ENCODE measurements at regions not wholly inside any gene's neighbourhood (a gene's known extent, or its start where the extent isn't known, plus 50 kb on each side); places are given as distances from the start of the nearest gene placed in this dataset.
A peak's percentile ranks its signal among the peaks of the same experiment; 100 is the strongest.

DNA sequence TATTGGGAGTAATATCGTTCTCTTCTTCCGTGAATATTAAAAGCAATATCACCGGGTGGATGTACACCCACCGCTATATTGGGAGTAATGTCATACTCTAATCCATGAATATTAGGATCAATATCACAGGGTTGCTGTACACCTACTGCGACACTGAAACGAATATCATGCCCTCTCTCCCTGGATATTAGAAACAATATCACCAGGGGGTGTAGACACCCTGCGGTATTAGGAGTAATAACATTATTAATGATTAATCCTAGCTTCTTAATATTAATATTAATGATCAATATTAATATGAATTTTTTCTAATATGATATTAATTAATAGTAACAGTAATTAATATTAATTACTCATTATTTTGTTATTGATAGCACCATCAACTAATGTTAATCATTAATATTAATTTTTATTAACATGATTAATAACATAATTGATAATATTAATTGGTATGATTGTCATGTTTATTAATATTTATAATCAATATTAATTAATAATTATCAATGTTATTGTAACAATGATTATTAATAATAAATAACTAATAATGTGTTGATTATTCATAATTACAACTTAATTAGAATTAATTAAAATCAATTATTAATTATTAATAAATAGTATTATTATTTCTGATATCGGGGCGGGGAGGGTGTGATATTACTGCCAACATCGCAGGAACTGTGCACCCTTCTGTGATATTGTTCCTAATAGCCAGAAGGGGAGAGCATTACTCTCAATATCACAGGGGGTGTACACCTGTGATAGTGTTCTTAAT lies 121.3 kb upstream of the C1GALT1 start:
- no peak for DNase-seq

DNA sequence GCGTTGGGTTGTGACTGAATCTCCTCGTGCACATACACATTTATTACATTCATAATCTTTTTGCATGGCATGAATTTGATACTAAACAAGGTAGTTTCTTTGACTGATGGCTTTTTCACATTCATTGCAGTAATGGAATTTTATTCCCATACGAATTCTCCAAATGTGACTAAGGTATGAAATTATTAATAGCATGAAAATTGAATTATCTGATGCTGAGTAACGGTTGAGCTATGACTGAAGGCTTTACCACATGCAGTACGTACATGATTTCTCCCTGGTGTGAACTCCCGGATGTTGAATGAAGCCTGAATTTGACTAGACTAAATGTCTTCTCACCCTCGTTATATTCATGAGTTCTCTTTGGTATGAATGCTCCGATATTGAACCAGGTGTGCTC lies 104.4 kb upstream of the C1GALT1 start:
- DNase-seq, result no peak

DNA sequence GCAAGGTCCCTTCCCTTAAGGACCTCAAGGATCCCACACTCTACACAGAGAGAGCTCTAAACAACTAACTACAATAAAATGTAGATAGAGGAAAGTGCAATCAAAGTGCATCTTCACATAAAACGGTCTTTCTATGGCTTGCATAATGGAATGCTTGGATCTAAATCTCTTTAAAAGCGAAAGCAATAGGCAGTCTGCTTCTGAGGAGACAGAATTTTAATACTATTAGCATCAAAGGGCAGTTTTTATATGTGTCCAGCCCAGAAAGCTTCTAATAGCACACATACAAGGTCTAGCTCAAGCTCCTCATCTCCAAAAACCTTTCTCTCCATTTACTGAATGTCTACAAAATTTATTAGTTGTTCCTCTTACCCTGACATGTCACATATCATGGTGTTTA lies 101.5 kb upstream of the C1GALT1 start:
- DNase-seq, result no peak

DNA sequence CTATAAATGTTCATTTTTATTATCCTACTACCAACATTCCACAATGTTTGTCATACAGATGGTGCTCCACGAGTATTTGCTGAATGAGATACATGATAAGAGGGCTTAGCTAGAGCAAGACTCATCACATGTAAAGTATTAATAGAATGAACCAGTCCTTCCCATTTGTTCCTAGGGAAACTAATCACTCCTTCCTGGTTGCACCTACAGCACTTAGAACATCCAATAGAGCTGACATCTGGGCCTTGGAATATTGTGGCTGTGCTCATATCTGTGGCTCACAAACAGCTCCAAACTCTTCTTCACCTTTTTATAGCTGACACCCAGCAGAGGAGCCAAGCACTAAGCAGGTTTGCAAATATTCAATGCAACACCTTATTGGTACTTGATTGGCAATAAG lies 91.9 kb upstream of the C1GALT1 start:
- DNase-seq, result no peak

DNA sequence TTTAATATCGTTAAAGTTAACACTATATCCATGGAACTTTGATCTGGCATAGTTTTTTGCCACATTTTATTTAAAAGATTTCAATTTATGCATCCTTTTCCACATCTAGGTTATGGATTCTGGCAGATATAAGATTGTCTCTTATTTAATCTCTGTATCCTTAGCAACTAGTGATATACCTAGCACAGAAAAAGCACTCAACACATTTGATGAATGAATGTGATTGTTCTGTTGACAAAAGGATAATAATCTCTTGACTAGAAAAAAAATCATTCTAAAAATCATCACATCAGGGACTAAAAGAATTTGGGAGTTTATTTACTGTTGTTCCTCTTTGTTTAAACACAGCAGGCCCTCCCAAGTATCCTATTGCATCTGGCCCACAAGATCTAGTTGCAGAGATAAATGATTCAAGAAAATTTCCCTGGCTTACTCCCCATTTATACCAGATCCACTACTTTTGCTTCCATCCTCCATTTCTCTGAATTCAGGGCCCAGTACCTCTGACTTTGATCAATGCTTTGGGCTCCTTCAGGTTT lies 84.0 kb upstream of the C1GALT1 start:
- no peak for DNase-seq

DNA sequence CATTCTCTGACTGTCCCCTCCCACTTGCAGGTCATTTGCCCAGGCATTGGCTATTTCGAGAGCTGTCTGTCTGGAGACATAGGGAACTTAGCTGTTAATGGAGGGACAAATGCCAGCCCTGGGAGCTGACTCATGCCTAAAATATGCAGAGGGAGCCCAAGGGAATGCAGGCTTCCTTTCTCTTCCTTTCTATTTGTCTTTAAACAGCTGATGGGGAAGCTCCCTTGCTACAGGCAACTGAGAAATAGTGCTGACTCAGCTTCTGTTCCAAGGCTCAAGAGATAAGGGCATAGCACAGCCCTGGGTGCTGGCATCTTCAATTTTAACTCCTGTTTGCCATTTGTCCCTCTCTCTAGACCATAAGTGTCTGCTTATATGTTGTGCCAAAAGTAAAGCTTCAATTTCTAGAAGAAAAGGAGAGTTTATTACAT lies 82.7 kb upstream of the C1GALT1 start:
- DNase-seq, result peak; percentile 29

DNA sequence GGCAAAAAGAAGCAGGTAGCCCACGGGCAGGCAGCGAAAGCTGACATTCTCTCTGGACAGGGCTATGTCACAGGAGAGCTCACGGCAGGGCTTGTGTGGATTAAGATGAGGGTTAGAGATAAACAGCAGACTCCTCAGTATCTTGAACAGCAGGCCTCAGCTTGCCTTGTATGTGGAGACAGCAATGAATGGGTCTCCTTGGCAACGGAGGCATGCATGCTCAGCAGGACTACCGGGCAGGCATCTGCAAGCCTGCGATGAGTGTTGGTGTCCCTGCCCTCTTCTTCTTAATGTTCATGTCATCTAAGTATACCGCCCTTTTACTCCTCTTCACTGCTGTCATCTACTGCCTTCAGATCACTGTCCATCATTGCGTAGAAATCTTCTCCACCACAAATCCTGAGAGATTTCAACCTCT lies 81.9 kb upstream of the C1GALT1 start:
- peak; percentile 85 for DNase-seq

DNA sequence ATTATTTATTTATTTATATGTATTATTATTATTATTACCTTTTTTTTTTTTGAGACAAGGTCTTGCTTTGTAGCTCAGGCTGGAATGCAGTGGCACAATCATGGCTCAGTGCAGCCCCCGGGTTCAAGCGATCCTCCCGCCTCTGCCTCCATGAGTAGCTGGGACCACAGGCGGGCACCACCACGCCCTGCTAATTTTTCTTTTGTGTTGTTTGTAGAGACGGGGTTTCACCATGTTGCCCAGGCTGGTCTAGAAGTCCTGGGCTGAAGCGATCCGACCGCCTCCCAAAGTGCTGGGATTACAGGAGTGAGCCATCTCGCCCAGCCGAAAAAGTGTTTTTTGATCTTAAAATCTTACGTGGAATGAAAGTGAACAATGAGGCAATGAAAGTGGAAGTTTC lies 79.4 kb upstream of the C1GALT1 start:
- no peak for DNase-seq

DNA sequence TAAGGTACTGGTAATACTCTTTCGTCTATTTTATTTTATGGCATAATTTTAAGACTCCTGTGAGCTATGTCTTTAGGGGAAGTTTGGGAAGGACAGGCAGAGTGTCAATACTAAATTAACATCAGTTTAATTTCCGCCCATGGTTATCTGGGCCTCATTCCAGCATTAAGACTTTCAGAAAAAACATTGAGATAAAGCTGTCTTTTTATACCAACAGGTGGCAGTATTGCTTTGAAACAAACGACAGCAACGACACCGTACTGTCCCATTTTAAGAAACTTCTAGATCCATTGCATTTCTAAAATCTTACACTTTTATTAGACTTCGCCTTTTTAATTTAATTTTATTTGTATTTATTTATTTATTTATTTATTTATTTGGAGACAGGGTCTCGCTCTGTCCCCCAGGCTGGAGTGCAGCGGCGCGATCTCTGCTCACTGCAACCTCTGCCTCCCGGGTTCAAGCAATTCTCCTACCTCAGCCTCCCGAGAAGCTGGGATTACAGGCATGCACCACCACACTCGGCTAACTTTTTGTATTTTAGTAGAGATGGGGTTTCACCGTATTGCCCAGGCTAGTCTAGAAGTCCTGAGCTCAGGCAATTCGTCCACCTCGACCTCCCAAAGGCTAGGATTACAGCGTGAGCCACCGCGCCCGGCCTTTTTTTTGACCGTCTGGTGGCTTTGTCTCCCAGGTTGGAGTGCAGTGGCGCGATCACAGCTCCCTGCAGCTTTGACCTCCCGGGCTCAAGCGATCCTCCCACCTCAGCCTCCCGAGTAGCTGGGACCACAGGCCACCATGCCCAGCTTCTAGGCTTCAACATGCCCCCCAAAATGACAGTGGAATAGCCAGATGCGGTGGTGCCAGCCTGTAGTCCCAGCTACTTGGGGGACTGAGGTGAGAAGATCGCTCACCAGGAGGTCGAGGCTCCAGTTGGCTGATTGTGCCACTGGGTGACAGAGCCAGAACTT lies 78.7 kb upstream of the C1GALT1 start:
- peak; percentile 59 for DNase-seq

DNA sequence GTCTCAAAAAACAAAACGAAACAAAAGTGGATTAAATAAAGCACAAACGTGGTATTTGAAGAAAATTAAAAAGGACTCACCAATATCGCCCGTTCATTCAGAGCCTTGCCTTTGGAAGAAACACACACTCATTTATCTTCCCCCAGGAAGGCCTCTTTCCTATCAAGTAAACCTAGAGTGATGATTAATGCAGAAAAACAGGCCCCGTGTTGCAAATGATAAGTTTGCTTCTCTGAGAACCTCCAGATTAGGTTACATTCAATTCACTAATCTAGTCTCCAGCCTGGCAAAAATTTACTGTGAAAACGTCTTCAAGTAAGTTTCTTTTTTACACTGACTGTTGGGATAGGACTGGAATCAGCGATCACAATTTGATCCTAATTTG lies 78.0 kb upstream of the C1GALT1 start:
- DNase-seq, result no peak

DNA sequence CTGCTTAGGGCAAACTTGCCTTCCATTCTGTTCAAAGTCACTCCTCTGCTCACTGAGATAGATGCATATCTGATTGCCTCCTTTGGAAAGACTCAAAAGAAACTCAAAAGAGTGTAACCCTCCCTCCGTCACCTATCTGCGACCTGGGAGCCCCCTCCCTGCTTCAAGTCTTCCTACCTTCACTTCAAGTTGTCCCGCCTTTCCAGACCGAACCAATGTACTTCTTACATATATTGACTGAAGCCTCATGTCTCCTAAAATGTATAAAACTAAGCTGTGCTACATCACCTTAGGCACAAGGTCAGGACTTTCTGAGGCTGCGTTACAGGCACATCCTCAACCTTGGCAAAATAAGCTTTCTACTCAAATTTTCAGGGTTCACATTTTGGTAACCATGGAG lies 77.4 kb upstream of the C1GALT1 start:
- DNase-seq, result no peak

DNA sequence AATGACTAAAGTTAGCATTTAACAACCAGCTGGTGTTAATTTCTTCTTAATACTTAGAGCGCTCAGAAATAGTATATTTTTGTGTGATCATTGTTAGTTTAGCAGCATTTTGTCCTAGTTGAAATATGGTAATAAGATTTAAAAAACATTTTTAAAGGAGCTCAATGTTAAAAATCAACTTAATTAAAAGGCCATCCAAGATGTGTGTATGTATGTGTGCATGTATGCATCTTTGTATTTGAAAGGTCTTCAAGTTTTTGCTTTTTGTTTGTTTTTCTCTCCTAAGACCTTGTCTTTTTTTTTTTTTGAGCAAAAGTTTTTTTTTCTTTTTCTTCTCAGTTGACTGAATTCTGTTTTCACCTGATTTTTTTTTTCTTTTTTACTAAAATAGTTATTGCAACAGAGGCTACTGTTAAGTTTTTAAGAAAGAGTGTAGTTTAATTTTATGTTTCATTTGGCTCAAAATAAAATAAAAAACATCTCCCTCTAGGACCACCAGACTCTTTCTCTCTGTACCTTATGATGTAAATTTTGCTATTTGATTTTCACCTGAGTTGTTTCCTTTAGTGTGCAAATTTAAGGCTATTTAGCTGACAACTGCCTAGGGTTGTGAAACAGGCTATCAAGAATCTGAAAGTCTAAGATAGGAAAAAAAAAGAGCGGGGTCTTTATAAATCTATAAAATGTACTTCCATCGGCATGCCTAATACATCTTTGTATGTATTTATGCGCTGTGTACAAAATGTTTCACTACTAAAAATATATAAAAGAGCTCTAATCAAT lies 76.4 kb upstream of the C1GALT1 start:
- no peak for DNase-seq

DNA sequence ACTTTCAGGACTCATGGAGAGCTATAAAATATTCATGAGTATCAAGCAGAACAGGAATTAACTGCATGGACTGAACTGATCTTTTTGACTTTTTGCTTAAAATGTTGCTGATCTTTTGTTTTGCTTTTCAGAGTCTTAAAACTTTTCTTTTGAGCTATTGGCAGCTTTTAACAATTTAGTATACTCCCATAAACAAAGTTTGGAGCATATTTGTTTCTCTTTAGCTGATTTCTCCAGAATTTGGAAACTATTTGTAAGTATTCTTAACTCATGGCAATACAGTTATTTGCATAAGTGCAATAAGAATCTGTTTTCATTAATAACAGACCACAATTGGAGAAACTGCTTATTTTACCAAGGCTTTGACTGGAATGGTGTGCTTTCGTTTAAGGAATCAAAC lies 73.4 kb upstream of the C1GALT1 start:
- no peak for DNase-seq

DNA sequence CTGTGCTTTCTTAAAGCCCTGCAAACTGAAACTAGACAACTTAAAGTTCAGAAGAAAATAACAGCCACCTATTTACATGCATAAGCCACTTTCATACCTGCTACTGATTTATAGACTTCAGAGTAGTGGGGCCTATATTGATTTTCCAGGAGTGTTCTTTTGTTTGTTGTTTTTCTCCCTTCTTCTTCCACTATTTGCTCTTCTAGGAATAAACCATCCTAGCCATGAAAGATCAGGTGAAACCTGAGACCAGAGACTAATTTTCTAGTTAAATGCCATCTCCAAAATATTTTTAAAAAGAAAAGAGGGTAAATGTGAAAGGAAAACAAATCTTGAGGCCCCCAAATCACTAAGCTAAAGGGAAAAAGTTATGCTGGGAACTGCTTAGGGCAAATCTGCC lies 72.4 kb upstream of the C1GALT1 start:
- peak; percentile 26 for DNase-seq

DNA sequence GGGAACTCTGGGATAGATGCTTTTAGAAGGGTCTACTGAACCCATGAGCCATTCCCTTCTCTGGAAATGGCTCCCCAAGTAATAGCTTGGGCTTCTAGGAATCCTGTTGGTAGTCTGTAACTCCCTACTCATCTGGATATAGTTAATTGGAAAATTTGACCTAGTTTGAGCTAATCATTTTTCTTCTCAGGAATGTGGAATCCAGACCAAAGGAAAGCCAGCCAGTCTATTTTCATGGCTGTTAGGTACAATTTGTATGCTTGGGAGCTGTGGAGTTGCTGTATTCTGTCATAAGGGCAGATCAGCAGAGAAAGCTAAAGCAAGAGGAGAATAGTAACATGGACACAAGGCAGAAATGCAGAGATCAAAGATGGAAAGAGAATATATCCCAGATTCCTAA lies 71.6 kb upstream of the C1GALT1 start:
- DNase-seq, result no peak

DNA sequence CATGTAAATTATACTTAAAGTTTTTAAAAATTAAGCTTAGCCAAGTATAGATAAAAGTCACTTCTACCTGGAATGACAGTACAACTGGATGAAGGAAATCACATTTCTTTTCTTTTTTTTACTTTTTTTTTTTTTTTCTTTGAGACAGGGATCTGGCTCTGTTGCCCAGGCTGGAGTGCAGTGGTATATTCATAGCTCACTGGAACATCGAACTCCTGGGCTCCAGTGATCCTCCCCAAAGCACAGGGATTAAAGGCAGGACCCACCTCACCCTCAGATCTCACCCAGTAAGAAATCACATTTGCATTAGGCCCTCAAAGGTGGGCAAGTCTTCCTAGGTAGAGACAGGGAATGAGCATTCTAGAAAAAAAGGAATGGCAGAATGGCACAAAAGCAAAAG lies 69.5 kb upstream of the C1GALT1 start:
- no peak for DNase-seq

DNA sequence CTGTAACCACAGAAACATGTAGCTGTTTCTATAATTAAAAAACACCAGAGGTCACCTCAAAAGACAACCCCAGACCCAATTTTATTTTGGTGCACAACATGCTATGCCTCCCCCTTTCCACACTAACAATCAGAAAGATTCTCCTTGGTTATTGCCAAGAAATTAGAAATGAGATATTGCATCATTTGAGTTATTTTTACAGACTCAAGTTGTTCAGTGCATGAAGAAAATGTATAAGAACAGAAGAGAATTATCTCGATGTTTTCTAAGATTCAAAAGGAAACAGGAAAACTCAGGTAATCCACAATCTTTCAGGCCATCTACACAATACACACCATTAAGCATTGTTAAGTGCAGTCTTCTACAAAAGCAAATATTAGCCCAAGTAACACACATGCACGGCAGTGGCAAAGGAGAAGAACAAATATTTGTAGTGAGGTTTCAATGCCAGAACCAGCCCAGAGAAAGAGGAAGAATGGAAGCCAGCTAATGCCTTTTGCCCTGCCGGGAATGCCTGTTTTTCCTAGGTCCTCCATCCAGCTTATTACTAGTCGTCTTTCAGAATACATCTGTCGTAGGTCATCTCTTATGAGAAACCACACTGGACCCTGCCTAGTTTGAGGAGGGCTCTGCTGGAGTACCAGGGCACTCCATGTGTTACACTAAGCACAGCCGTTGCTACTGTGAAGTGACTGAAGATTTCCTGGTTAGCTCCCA lies 67.6 kb upstream of the C1GALT1 start:
- DNase-seq, result no peak

DNA sequence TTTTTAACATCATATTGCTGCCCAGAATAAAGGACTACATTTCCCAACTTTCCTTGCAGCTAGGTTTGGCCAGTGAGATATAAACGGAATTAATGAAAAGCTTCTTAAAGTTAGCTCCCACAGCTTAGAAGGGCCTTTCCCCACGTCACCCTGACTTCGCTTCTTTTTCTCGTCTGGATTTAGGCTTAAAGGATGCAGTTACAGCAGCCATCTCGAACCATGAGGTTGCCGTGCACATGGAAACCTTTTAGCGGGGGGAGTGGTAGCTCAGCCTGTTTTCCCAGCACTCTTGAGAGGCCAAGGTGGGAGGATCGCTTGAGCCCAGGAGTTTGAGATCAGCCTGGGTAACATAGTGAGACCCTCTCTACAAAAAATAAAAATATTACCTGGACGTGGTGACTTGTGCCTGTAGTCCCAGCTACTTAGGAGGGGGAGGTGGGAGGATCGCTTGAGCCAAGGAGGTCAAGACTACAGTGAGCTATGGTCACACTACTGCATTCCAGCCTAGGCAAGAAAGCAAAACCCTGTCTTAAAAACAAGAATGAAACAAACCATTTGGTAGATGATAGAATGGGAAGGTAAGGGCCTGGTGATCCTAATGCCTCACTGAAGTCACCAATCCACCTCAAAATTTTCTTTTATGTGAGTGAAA lies 64.3 kb upstream of the C1GALT1 start:
- no peak for DNase-seq

DNA sequence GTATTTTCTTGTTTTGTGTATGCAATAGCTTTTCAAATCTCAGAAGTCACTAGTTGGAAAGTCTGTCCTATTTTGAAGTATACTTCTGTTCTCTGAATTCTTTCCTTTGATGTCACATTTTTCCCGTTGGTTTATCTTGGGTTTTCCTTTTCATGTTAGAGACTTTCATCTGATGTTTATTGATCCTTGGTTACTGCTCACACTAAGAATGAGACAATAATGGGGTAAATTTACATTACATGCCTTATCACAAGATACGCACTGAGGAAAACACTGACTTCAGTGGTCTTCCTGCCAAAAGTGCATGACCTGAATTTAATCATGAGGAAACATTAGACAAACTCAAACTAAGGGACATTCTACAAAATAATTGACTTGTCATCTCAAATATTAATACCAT lies 63.5 kb upstream of the C1GALT1 start:
- no peak for DNase-seq

DNA sequence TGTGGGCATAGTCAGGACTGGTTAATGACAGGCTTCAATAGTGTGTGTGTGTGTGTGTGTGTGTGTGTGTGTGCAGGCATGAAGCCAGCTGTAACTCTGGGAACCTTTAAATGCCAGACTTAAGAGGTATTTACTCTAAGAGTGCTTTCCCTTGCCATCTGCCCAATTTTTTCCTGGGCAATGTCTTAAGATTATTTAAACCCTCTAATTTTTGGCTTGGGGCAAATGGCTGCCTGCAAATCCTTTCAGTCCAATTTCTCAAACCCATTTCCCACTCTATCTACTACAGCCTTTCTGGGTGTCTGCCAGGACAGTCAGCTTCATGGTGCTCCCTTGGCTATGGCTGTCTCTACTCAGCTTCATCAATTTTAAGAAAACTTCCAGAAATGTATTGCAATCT lies 62.6 kb upstream of the C1GALT1 start:
- peak; percentile 17 for DNase-seq

DNA sequence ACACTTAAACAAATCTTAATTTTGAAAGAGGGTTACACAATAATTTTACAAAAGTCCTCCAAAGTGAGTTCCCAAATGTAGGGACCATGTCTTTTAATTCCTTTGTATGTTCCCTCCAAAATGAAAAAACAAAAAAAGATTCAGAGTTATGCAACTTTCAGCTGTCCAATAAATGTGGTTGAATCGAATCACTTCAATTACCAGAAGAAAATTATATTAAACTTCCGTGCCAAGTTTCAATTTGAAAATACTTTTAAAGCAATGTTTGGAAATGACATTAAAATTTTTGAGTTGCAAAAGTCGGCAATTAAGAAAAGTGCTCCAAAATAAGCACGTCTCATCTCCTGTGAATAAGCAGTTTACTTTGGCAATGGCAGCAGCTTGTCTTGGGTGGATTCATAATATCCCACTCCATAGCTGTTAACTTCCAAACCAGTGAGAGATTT lies 60.3 kb upstream of the C1GALT1 start:
- peak; percentile 33 for DNase-seq

Measured in NCI-H1105 treated with DMSO at 0.1 percent for 48 hours (cell line).